GM21786 (cell line): ENCODE measurements at regions not wholly inside any gene's neighbourhood (a gene's known extent, or its start where the extent isn't known, plus 50 kb on each side); places are given as distances from the start of the nearest gene placed in this dataset.
A peak's percentile ranks its signal among the peaks of the same experiment; 100 is the strongest.
"Not testable (repeated sequence)": the region's sequence is repeated elsewhere in the genome, so short reads cannot be mapped to it uniquely, and the experiment has no call there.

Experiments
- ATAC-seq: cut with Tn5 transposase; IDR thresholded peaks from one replicate; pipeline ENCODE4 v1.9.1; 2021; ENCODE audit not compliant: unreplicated experiment

- ATAC-seq, result no peak
Measured at GRCh38 chr6:6091608-6092002, 84.9 kb upstream of the NRN1 start.

GRCh38 chr6:6090861-6091607 lies 84.3 kb upstream of the NRN1 start:
- no peak for ATAC-seq

- no peak for ATAC-seq
Measured at GRCh38 chr6:6085928-6086668, 79.4 kb upstream of the NRN1 start.

GRCh38 chr6:6080975-6081374 lies 74.2 kb upstream of the NRN1 start:
- no peak for ATAC-seq

GRCh38 chr6:6074190-6074589 lies 67.5 kb upstream of the NRN1 start:
- ATAC-seq, result no peak

- ATAC-seq, result not testable (repeated sequence)
Measured at GRCh38 chr6:6068157-6068556, 61.4 kb upstream of the NRN1 start.

GRCh38 chr6:6058054-6058444 lies 51.3 kb upstream of the NRN1 start:
- ATAC-seq, result no peak

- ATAC-seq, result peak; percentile 72
Measured at GRCh38 chr6:6057442-6058053, 50.8 kb upstream of the NRN1 start.
